Activated naive CD4-positive, alpha-beta T cell (primary cell): ENCODE measurements at regions not wholly inside any gene's neighbourhood (a gene's known extent, or its start where the extent isn't known, plus 50 kb on each side); places are given as distances from the start of the nearest gene placed in this dataset.

Experiments
- DNase-seq, 4 experiments: peaks; one replicate each; lab custom pipeline; 2025; lab: John Stamatoyannopoulos, UW

- no peak for DNase-seq
Measured at GRCh38 chr3:150067561-150067960, 96.9 kb upstream of the PFN2 start.

- DNase-seq = no peak
Measured at GRCh38 chr3:150064971-150065370, 94.3 kb upstream of the PFN2 start.

GRCh38 chr3:150063237-150063636, 92.5 kb upstream of the PFN2 start:
- DNase-seq = no peak

- DNase-seq = no peak
Measured at GRCh38 chr3:150062492-150062891, 91.8 kb upstream of the PFN2 start.

- DNase-seq = no peak
Measured at GRCh38 chr3:150061288-150062024, 90.8 kb upstream of the PFN2 start.

- no peak for DNase-seq
Measured at GRCh38 chr3:150059729-150060128, 89.0 kb upstream of the PFN2 start.

GRCh38 chr3:150059241-150059640, 88.5 kb upstream of the PFN2 start:
- no peak for DNase-seq

GRCh38 chr3:150057227-150057626, 86.5 kb upstream of the PFN2 start:
- no peak for DNase-seq

GRCh38 chr3:150055332-150055731, 84.6 kb upstream of the PFN2 start:
- DNase-seq = no peak

- DNase-seq = no peak
Measured at GRCh38 chr3:150054635-150055034, 83.9 kb upstream of the PFN2 start.

GRCh38 chr3:150050510-150050909, 79.8 kb upstream of the PFN2 start:
- no peak for DNase-seq

- no peak for DNase-seq
Measured at GRCh38 chr3:150049317-150049716, 78.6 kb upstream of the PFN2 start.

GRCh38 chr3:150041877-150042276, 71.2 kb upstream of the PFN2 start:
- DNase-seq = no peak

- no peak for DNase-seq
Measured at GRCh38 chr3:150040097-150040496, 69.4 kb upstream of the PFN2 start.

GRCh38 chr3:150038830-150039229, 68.1 kb upstream of the PFN2 start:
- DNase-seq = no peak

- no peak for DNase-seq
Measured at GRCh38 chr3:150036780-150037179, 66.1 kb upstream of the PFN2 start.

- DNase-seq = no peak
Measured at GRCh38 chr3:150035910-150036612, 65.4 kb upstream of the PFN2 start.

GRCh38 chr3:150035301-150035779, 64.6 kb upstream of the PFN2 start:
- DNase-seq = no peak

- no peak for DNase-seq
Measured at GRCh38 chr3:150033721-150034120, 63.0 kb upstream of the PFN2 start.

GRCh38 chr3:150030841-150031240, 60.1 kb upstream of the PFN2 start:
- no peak for DNase-seq

- DNase-seq = no peak
Measured at GRCh38 chr3:150023239-150023636, 52.5 kb upstream of the PFN2 start.

- no peak for DNase-seq
Measured at GRCh38 chr3:150022381-150023238, 51.9 kb upstream of the PFN2 start.

GRCh38 chr3:150020527-150020926, 49.8 kb upstream of the PFN2 start:
- no peak for DNase-seq
